ENCODE measurements at regions not wholly inside any gene's neighbourhood (a gene's known extent, or its start where the extent isn't known, plus 50 kb on each side); places are given as distances from the start of the nearest gene placed in this dataset.

DNA sequence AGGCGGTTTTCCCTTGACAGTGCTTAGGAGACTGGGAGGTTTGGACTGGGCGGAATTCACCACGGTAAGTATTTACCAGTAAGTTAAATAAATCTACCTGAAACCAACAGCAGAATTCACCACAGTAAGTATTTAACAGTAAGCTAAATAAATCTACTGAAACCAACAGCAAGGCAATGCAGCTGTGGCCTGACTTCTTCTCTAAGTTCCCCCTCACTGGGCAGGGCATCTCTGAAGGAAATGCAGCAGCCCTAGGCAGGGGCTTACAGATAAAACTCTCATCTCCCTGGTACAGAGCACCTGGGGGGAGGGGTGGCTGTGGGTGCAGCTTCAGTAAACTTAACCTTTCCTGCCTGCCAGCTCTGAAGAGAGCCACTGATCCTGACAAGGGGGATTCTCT is 432.5 kb upstream of the LRRTM1 start:
- Mint-ChIP-seq H3K27me3 (no peaks in the 10 kb centered on the region), H3K4me1 (no peaks in the 10 kb centered on the region), H3K36me3 (no peaks in the 10 kb centered on the region), H3K9me3 (peaks cover 9 to 75% (median 25%) of the 10 kb centered on the region in 9 donors), H3K4me3 (peak overlapping the region in 1 of 10 donors; percentile 6), H3K27ac (no peak overlapping the region)
- POLR2A ChIA-PET: no interaction called here
- ATAC-seq (no peak), DNase-seq (no peak)

DNA sequence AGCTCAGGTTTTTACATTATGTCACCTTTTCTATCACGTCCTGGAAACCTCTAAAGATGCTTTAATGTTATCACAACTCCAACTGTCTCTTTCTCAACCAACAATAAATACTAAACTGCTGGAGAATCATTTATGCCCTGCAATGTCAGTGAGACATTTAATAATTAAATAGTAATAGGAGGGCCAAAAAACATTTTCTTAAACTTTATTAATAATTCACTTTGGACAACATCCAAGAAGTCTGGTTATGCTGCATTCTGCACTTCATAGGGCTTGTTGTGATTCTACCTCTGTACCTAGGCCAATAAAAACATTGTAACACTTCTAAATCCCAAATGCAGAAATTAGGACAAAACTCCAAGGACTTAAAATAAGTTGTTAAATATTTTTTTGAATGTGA is 420.4 kb upstream of the LRRTM1 start:
- DNase-seq (no peak), ATAC-seq (no peak)
- no peaks in the 10 kb centered on the region for H3K4me1 Mint-ChIP-seq
- H3K9me3 Mint-ChIP-seq: peaks cover 5 to 30% (median 12%) of the 10 kb centered on the region in 9 donors
- no peak overlapping the region for H3K27ac Mint-ChIP-seq
- peaks cover 0 to 10% (median 0%) of the 10 kb centered on the region in 3 donors for H3K36me3 Mint-ChIP-seq
- H3K4me3 Mint-ChIP-seq: no peak overlapping the region
- POLR2A ChIA-PET: no interaction called here
- H3K27me3 Mint-ChIP-seq: no peaks in the 10 kb centered on the region

- Mint-ChIP-seq H3K4me3 (peak overlapping the region in 1 of 10 donors; percentile 47), H3K9me3 (peaks cover 0 to 26% (median 11%) of the 10 kb centered on the region in 9 donors), H3K4me1 (no peaks in the 10 kb centered on the region), H3K27me3 (no peaks in the 10 kb centered on the region), H3K36me3 (peaks cover 0 to 5% (median 0%) of the 10 kb centered on the region in 3 donors), H3K27ac (no peak overlapping the region)
- no peak for DNase-seq
- POLR2A ChIA-PET: no interaction called here
- ATAC-seq: no peak
Measured at GRCh38 chr2:80722803-80723202, 418.3 kb upstream of the LRRTM1 start.

GRCh38 chr2:80719607-80720006 is 415.1 kb upstream of the LRRTM1 start:
- Mint-ChIP-seq H3K27me3 (no peaks in the 10 kb centered on the region), H3K36me3 (no peaks in the 10 kb centered on the region), H3K4me1 (no peaks in the 10 kb centered on the region), H3K9me3 (peaks cover 0 to 23% (median 10%) of the 10 kb centered on the region in 9 donors), H3K4me3 (no peak overlapping the region), H3K27ac (no peak overlapping the region)
- ATAC-seq (no peak), DNase-seq (no peak)
- POLR2A ChIA-PET: no interaction called here

- Mint-ChIP-seq H3K27me3 (no peaks in the 10 kb centered on the region), H3K27ac (no peak overlapping the region), H3K9me3 (peaks cover 0 to 38% (median 6%) of the 10 kb centered on the region in 9 donors), H3K4me1 (no peaks in the 10 kb centered on the region), H3K36me3 (no peaks in the 10 kb centered on the region), H3K4me3 (no peak overlapping the region)
- POLR2A ChIA-PET: no interaction called here
- DNase-seq: no peak
- ATAC-seq: no peak
Measured at GRCh38 chr2:80715433-80715832, 410.9 kb upstream of the LRRTM1 start.

GRCh38 chr2:80711915-80712314 is 407.4 kb upstream of the LRRTM1 start:
- H3K4me3 Mint-ChIP-seq: no peak overlapping the region
- no peaks in the 10 kb centered on the region for H3K4me1 Mint-ChIP-seq
- POLR2A ChIA-PET: no interaction called here
- H3K27ac Mint-ChIP-seq: no peak overlapping the region
- no peaks in the 10 kb centered on the region for H3K27me3 Mint-ChIP-seq
- H3K9me3 Mint-ChIP-seq: peaks cover 0 to 47% (median 8%) of the 10 kb centered on the region in 9 donors
- ATAC-seq: no peak
- DNase-seq: no peak
- H3K36me3 Mint-ChIP-seq: no peaks in the 10 kb centered on the region

DNA sequence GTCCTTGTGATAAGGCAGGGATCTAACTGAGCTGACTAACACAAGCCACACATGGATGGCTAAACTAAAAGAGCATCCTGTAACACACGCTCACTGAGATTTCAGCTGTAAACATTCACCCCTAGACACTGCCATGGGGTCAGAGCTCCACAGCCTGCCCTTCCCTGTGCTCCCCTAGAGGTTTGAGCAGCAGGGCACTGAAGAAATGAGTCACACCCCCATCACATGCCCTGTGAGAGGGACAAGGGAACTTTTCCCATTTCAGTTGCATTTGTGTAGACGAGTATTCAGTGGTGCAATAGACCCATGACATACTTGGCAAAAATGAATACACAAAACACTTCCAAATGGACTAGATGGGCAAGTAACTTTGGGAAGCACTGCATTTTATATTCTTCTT is 402.4 kb upstream of the LRRTM1 start:
- no peak for DNase-seq
- ATAC-seq: no peak
- H3K27ac Mint-ChIP-seq: no peak overlapping the region
- no peak overlapping the region for H3K4me3 Mint-ChIP-seq
- H3K4me1 Mint-ChIP-seq: no peaks in the 10 kb centered on the region
- H3K9me3 Mint-ChIP-seq: peaks cover 0 to 38% (median 11%) of the 10 kb centered on the region in 9 donors
- no peaks in the 10 kb centered on the region for H3K27me3 Mint-ChIP-seq
- H3K36me3 Mint-ChIP-seq: no peaks in the 10 kb centered on the region
- POLR2A ChIA-PET: no interaction called here

GRCh38 chr2:80706541-80706940 is 402.0 kb upstream of the LRRTM1 start:
- H3K9me3 Mint-ChIP-seq: peaks cover 0 to 38% (median 11%) of the 10 kb centered on the region in 9 donors
- H3K36me3 Mint-ChIP-seq: no peaks in the 10 kb centered on the region
- DNase-seq (no peak), ATAC-seq (no peak)
- no peak overlapping the region for H3K4me3 Mint-ChIP-seq
- H3K27ac Mint-ChIP-seq: no peak overlapping the region
- POLR2A ChIA-PET: no interaction called here
- no peaks in the 10 kb centered on the region for H3K27me3 Mint-ChIP-seq
- no peaks in the 10 kb centered on the region for H3K4me1 Mint-ChIP-seq

DNA sequence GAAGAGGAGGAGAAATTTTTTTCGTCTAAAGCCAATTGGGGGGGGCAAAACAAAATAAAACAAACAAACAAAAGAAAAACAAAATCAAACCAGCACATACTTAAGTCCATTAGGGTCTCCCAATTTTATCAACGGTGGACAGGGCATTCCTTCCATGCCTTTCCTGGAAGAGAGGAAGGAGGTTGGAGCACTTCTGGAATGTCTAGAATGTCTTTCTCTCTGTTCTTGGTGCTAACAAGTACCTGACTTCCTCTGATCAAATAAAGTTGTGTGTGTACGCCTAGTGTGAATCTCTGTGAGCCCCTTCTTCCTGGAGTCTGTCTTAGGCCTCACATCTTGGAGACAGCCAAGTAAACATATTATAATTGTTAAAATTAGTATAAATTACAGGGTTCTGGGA is 399.0 kb upstream of the LRRTM1 start:
- Mint-ChIP-seq H3K4me1 (no peaks in the 10 kb centered on the region), H3K36me3 (no peaks in the 10 kb centered on the region), H3K9me3 (peaks cover 5 to 31% (median 15%) of the 10 kb centered on the region in 9 donors), H3K27me3 (no peaks in the 10 kb centered on the region), H3K27ac (no peak overlapping the region), H3K4me3 (no peak overlapping the region)
- POLR2A ChIA-PET: no interaction called here
- DNase-seq (no peak), ATAC-seq (no peak)

- Mint-ChIP-seq H3K36me3 (no peaks in the 10 kb centered on the region), H3K4me1 (no peaks in the 10 kb centered on the region), H3K27me3 (no peaks in the 10 kb centered on the region), H3K27ac (no peak overlapping the region), H3K9me3 (peaks cover 4 to 29% (median 15%) of the 10 kb centered on the region in 9 donors), H3K4me3 (no peak overlapping the region)
- ATAC-seq (no peak), DNase-seq (no peak)
- POLR2A ChIA-PET: no interaction called here
Measured at GRCh38 chr2:80700961-80701360, 396.4 kb upstream of the LRRTM1 start.

Data from naive thymus-derived CD8-positive, alpha-beta T cell (primary cell).